Trophoblast cell (in vitro differentiated cells and primary cell): ENCODE measurements at regions not wholly inside any gene's neighbourhood (a gene's known extent, or its start where the extent isn't known, plus 50 kb on each side); places are given as distances from the start of the nearest gene placed in this dataset.

Source experiments
- DNase-seq, 2 donors: peaks; one replicate each; pipeline ENCODE4 v3.0.0-alpha.2; 2016
- H2AFZ ChIP-seq: 2 replicates; pipeline ENCODE4 v1.6.1; 2013; ENCODE audit warnings: low read length, moderate library complexity, mild to moderate bottlenecking; ENCODE audit not compliant: insufficient read depth, poor library complexity
- H2AK5ac ChIP-seq: 2 replicates; pipeline ENCODE4 v1.6.1; 2013; ENCODE audit warnings: mild to moderate bottlenecking, low read length
- H2BK120ac ChIP-seq: 2 replicates; pipeline ENCODE4 v1.6.1; 2013; ENCODE audit warnings: low read length, mild to moderate bottlenecking, moderate library complexity; ENCODE audit not compliant: insufficient read depth, poor library complexity
- H2BK12ac ChIP-seq: 2 replicates; pipeline ENCODE4 v1.6.1; 2013; ENCODE audit warnings: mild to moderate bottlenecking, low read length, moderate library complexity
- H2BK5ac ChIP-seq: 2 replicates; pipeline ENCODE4 v1.6.1; 2013; ENCODE audit warnings: low read length, low read depth, moderate library complexity, mild to moderate bottlenecking; ENCODE audit not compliant: poor library complexity
- H3K14ac ChIP-seq: 2 replicates; pipeline ENCODE4 v1.6.1; 2013; ENCODE audit warnings: mild to moderate bottlenecking, low read length
- H3K18ac ChIP-seq: 2 replicates; pipeline ENCODE4 v1.6.1; 2013; ENCODE audit warnings: mild to moderate bottlenecking, low read length
- H3K23ac ChIP-seq: 2 replicates; pipeline ENCODE4 v1.6.1; 2013; ENCODE audit warnings: low read length
- H3K27ac ChIP-seq: 2 replicates; pipeline ENCODE4 v1.5.1; 2013; ENCODE audit warnings: low read depth, mild to moderate bottlenecking, inconsistent platforms, low read length, moderate library complexity
- H3K27me3 ChIP-seq: 2 replicates; pipeline ENCODE4 v1.6.1; 2013; ENCODE audit warnings: inconsistent platforms, mild to moderate bottlenecking, low read length, moderate library complexity; ENCODE audit not compliant: insufficient read depth
- H3K36me3 ChIP-seq, 2 experiments: 1 replicate in 1 of 2; 2 replicates in 1 of 2; pipeline ENCODE4 v1.6.1; 2013; ENCODE audit warnings: low read length in 2 of 2, mild to moderate bottlenecking in 2 of 2, moderate library complexity in 1 of 2; ENCODE audit not compliant: insufficient read depth in 2 of 2, control insufficient read depth in 1 of 2
- H3K4ac ChIP-seq: 2 replicates; pipeline ENCODE4 v1.6.1; 2013; ENCODE audit warnings: low read depth, mild to moderate bottlenecking, low read length, moderate library complexity
- H3K4me1 ChIP-seq, 2 experiments: 1 replicate in 1 of 2; 2 replicates in 1 of 2; pipeline ENCODE4 v1.6.1; 2013; ENCODE audit warnings: low read length in 2 of 2, mild to moderate bottlenecking in 2 of 2, moderate library complexity in 1 of 2; ENCODE audit not compliant: insufficient read depth in 2 of 2, control insufficient read depth in 1 of 2
- H3K4me2 ChIP-seq: 2 replicates; pipeline ENCODE4 v1.6.1; 2013; ENCODE audit warnings: inconsistent platforms, mild to moderate bottlenecking, low read length, moderate library complexity
- H3K4me3 ChIP-seq: 2 replicates; pipeline ENCODE4 v1.5.1; 2013; ENCODE audit warnings: mild to moderate bottlenecking, low read depth, low read length, inconsistent platforms
- H3K79me1 ChIP-seq: one replicate; pipeline ENCODE4 v1.6.1; 2013; ENCODE audit warnings: low read length
- H3K79me2 ChIP-seq: 2 replicates; pipeline ENCODE4 v1.6.1; 2013; ENCODE audit warnings: low read length, mild to moderate bottlenecking; ENCODE audit not compliant: control insufficient read depth, insufficient read depth, poor library complexity
- H3K9ac ChIP-seq: 2 replicates; pipeline ENCODE4 v1.6.1; 2013; ENCODE audit warnings: mild to moderate bottlenecking, low read length
- H3K9me3 ChIP-seq: 2 replicates; pipeline ENCODE4 v1.6.1; 2013; ENCODE audit warnings: low read depth, mild to moderate bottlenecking, control low read depth, inconsistent platforms, low read length; ENCODE audit not compliant: insufficient read depth
- H4K12ac ChIP-seq: 2 replicates; pipeline ENCODE4 v1.6.1; 2013; ENCODE audit warnings: low read depth, mild to moderate bottlenecking, low read length, moderate library complexity
- H4K8ac ChIP-seq: 2 replicates; pipeline ENCODE4 v1.6.1; 2013; ENCODE audit warnings: low read depth, mild to moderate bottlenecking, low read length, moderate library complexity
- H4K91ac ChIP-seq: one replicate; pipeline ENCODE4 v1.6.1; 2013; ENCODE audit warnings: low read depth, mild to moderate bottlenecking, low read length, moderate library complexity
- WGBS: extraction: QIAGEN DNeasy Blood & Tissue Kit; methylation state at CpG from one replicate; pipeline ENCODE4 v1.1.7; 2013; ENCODE audit warnings: missing lambda C conversion rate; ENCODE audit not compliant: insufficient read length, insufficient coverage; ENCODE audit errors: extremely low coverage; 5-methylcytosine and 5-hydroxymethylcytosine counted together

DNA sequence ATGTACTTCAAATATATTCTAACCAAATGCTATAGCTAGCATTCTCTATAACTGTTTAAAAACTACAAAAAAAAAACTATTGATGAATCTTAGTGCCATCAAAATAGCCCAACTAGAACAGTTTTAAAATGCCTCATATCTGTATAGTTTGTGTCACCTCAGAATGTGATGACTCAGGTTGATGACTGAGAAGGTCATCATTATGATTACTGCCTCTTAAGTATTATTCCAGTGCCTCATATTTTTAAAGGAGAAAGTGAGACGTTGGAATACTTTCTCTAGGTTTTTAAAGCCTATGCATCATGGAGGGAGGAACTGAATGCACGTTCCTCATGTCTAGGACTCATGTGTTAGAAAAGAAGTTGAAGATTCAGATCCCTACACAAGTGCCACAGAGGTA, 88.2 kb downstream of the TMA16 start:
- H3K36me3 ChIP-seq: no peaks in the 10 kb centered on the region

DNA sequence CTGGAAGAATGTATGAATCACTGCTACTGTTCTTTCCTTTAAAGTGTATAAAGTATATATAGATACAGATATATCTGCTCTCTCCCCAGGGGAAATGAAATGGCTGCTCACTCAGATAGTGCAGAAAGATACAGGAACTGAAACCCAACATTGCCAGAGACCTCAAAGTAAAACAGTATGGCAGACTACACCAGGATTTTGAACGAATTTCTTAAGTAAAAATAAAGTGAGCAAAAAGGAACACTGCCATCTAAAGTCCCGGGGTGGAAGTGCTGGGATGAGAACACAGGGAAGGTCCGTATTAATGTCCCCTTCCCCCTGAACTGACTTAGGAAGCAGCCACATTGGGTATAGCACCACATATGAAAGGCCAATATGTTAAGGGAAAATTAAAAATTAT, 93.4 kb downstream of the TMA16 start:
- Histone ChIP-seq H3K23ac (no peak overlapping the region), H2BK5ac (no peak overlapping the region), H4K12ac (no peak overlapping the region), H3K18ac (no peak overlapping the region), H3K4me1 (no peaks in the 10 kb centered on the region), H2AK5ac (no peak overlapping the region), H3K9ac (no peak overlapping the region), H3K4me3 (no peak overlapping the region), H3K4ac (no peak overlapping the region), H3K27ac (no peak overlapping the region), H2BK120ac (no peak overlapping the region), H4K8ac (no peak overlapping the region), H3K79me1 (no peaks in the 10 kb centered on the region), H3K79me2 (no peaks in the 10 kb centered on the region), H4K91ac (no peak overlapping the region), H2BK12ac (no peak overlapping the region), H3K14ac (no peak overlapping the region), H3K9me3 (no peaks in the 10 kb centered on the region), H2AFZ (no peak overlapping the region), H3K36me3 (no peaks in the 10 kb centered on the region), H3K27me3 (no peaks in the 10 kb centered on the region), H3K4me2 (no peak overlapping the region)
- no CpG with 5 or more reads among the region's 3 CpGs for whole genome bisulfite sequencing
- peak in 1 of 2 donors; percentile 6 for DNase-seq

More for the DNA sequence above, 88.2 kb downstream of the TMA16 start:
- Histone ChIP-seq H3K14ac (no peak overlapping the region), H3K23ac (no peak overlapping the region), H3K4me1 (no peaks in the 10 kb centered on the region), H3K79me2 (no peaks in the 10 kb centered on the region), H3K9me3 (no peaks in the 10 kb centered on the region), H4K91ac (no peak overlapping the region), H2AFZ (no peak overlapping the region), H2AK5ac (no peak overlapping the region), H3K18ac (no peak overlapping the region), H2BK120ac (no peak overlapping the region), H4K12ac (no peak overlapping the region), H2BK12ac (no peak overlapping the region), H3K4me3 (no peak overlapping the region), H4K8ac (no peak overlapping the region), H3K4ac (no peak overlapping the region), H2BK5ac (no peak overlapping the region), H3K4me2 (no peak overlapping the region), H3K9ac (no peak overlapping the region), H3K79me1 (no peaks in the 10 kb centered on the region), H3K27me3 (no peaks in the 10 kb centered on the region), H3K27ac (no peak overlapping the region)
- no CpG with 5 or more reads among the region's 2 CpGs for WGBS
- no peak for DNase-seq

DNA sequence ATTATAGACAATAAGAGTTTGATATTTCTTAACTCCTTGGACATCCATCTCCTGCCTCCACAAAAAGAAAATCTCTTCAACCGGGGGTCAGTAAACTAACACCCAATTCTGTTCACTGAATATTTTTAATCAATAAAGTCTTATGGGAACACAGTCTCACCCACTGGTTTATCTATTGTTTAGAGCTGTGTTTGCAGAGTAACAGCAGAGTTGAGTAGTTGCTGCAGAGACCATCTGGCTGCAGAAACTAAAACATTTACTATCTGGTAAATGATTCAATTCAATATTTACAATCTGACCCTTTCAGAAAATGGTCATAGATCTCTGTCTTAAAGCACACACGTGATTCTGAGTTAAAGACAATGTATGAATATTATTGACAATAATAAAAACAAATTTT, 94.0 kb downstream of the TMA16 start:
- Histone ChIP-seq H3K18ac (no peak overlapping the region), H2BK12ac (no peak overlapping the region), H3K4me2 (no peak overlapping the region), H4K8ac (no peak overlapping the region), H3K79me2 (no peaks in the 10 kb centered on the region), H3K36me3 (no peaks in the 10 kb centered on the region), H4K91ac (no peak overlapping the region), H2BK5ac (no peak overlapping the region), H3K9me3 (no peaks in the 10 kb centered on the region), H2AK5ac (no peak overlapping the region), H3K14ac (no peak overlapping the region), H3K27ac (no peak overlapping the region), H3K4me3 (no peak overlapping the region), H2AFZ (no peak overlapping the region), H3K27me3 (no peaks in the 10 kb centered on the region), H3K9ac (no peak overlapping the region), H3K4me1 (no peaks in the 10 kb centered on the region), H3K23ac (no peak overlapping the region), H2BK120ac (no peak overlapping the region), H3K79me1 (no peaks in the 10 kb centered on the region), H3K4ac (no peak overlapping the region), H4K12ac (no peak overlapping the region)
- no peak for DNase-seq
- no CpG with 5 or more reads among the region's 2 CpGs for WGBS

DNA sequence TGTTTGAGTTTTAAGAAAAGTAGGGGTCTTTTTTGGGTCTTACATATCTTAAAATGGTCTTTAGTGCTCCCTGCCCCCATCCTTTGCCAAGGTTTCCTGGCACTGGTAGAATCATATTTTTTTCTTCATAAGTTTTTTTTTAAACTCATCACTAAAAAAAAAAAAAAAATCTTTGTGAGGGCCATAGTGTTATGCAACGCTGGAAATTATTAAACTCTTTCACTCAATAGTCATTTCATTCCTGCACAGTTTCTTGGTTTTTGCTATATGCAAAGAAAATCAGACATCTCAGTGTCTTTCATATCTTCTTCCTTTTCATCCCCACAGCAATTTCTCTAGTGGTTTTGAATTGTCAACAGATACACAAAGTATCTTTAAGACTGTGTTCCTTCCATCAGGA, 95.6 kb downstream of the TMA16 start:
- Histone ChIP-seq H3K9me3 (no peaks in the 10 kb centered on the region), H4K91ac (no peak overlapping the region), H3K27ac (no peak overlapping the region), H3K4me1 (no peaks in the 10 kb centered on the region), H3K23ac (no peak overlapping the region), H2AFZ (no peak overlapping the region), H3K27me3 (no peaks in the 10 kb centered on the region), H3K14ac (no peak overlapping the region), H2BK5ac (no peak overlapping the region), H4K8ac (no peak overlapping the region), H3K79me2 (no peaks in the 10 kb centered on the region), H3K9ac (no peak overlapping the region), H2BK120ac (no peak overlapping the region), H3K79me1 (no peaks in the 10 kb centered on the region), H2BK12ac (no peak overlapping the region), H3K4me3 (no peak overlapping the region), H3K4me2 (no peak overlapping the region), H3K36me3 (no peaks in the 10 kb centered on the region), H4K12ac (no peak overlapping the region), H3K18ac (no peak overlapping the region), H3K4ac (no peak overlapping the region), H2AK5ac (no peak overlapping the region)
- no peak for DNase-seq
- WGBS: no CpG with 5 or more reads among the region's 1 CpG
